HG03025 (cell line): ENCODE measurements at regions not wholly inside any gene's neighbourhood (a gene's known extent, or its start where the extent isn't known, plus 50 kb on each side); places are given as distances from the start of the nearest gene placed in this dataset.
"Not testable (repeated sequence)": the region's sequence is repeated elsewhere in the genome, so short reads cannot be mapped to it uniquely, and the experiment has no call there.

Experiments
- ATAC-seq: cut with Tn5 transposase; IDR thresholded peaks from one replicate; pipeline ENCODE4 v1.9.1; 2021; ENCODE audit warnings: mild to moderate bottlenecking, moderate library complexity; ENCODE audit not compliant: unreplicated experiment, low FRiP score

GRCh38 chr2:7502336-7502735, 585.1 kb downstream of the RNF144A start:
- ATAC-seq, result no peak

GRCh38 chr2:7508296-7508943, 591.2 kb downstream of the RNF144A start:
- ATAC-seq, result no peak

GRCh38 chr2:7510353-7510752, 593.1 kb downstream of the RNF144A start:
- ATAC-seq, result no peak

- no peak for ATAC-seq
These were observed 596.6 kb downstream of the RNF144A start for GRCh38 chr2:7513834-7514233.

- no peak for ATAC-seq
These were observed 598.1 kb downstream of the RNF144A start for GRCh38 chr2:7515327-7515726.

GRCh38 chr2:7516484-7517063, 599.4 kb downstream of the RNF144A start:
- no peak for ATAC-seq

GRCh38 chr2:7517088-7517487, 599.9 kb downstream of the RNF144A start:
- no peak for ATAC-seq

GRCh38 chr2:7517851-7518250, 600.6 kb downstream of the RNF144A start:
- no peak for ATAC-seq

- ATAC-seq, result no peak
These were observed 606.4 kb downstream of the RNF144A start for GRCh38 chr2:7523481-7524120.

- ATAC-seq, result no peak
These were observed 607.0 kb downstream of the RNF144A start for GRCh38 chr2:7524195-7524594.

GRCh38 chr2:7525746-7526145, 608.5 kb downstream of the RNF144A start:
- ATAC-seq, result no peak

- no peak for ATAC-seq
These were observed 610.0 kb downstream of the RNF144A start for GRCh38 chr2:7527165-7527722.

- no peak for ATAC-seq
These were observed 612.8 kb downstream of the RNF144A start for GRCh38 chr2:7530001-7530400.

- ATAC-seq, result no peak
These were observed 621.9 kb downstream of the RNF144A start for GRCh38 chr2:7539077-7539476.

GRCh38 chr2:7539760-7540159, 622.5 kb downstream of the RNF144A start:
- ATAC-seq, result no peak

- no peak for ATAC-seq
These were observed 635.8 kb downstream of the RNF144A start for GRCh38 chr2:7552825-7553570.

- no peak for ATAC-seq
These were observed 638.0 kb downstream of the RNF144A start for GRCh38 chr2:7555260-7555659.

GRCh38 chr2:7557376-7557775, 640.2 kb downstream of the RNF144A start:
- no peak for ATAC-seq

GRCh38 chr2:7559791-7560190, 642.6 kb downstream of the RNF144A start:
- no peak for ATAC-seq

GRCh38 chr2:7566382-7566881, 649.2 kb downstream of the RNF144A start:
- no peak for ATAC-seq

- ATAC-seq, result not testable (repeated sequence)
These were observed 649.9 kb downstream of the RNF144A start for GRCh38 chr2:7567116-7567515.
